Memory B cell (primary cell): ENCODE measurements at regions not wholly inside any gene's neighbourhood (a gene's known extent, or its start where the extent isn't known, plus 50 kb on each side); places are given as distances from the start of the nearest gene placed in this dataset.
"Not testable (repeated sequence)": the region's sequence is repeated elsewhere in the genome, so short reads cannot be mapped to it uniquely, and the experiment has no call there.

Experiments used
- ATAC-seq: fragments of 150-1000 bp; cut with Tn5 transposase; 2 replicates; pipeline ENCODE4 v1.10.0; 2021; ENCODE audit warnings: low read depth, mild to moderate bottlenecking, moderate library complexity
- DNase-seq, 2 donors: peaks; one replicate each; pipeline ENCODE4 v3.0.0; 2022; ENCODE audit warnings: low spot score in 2 of 2
- H3K27ac Mint-ChIP-seq: one replicate; pipeline ENCODE4 v1.8.0; 2022; ENCODE audit warnings: mild to moderate bottlenecking, moderate library complexity, mixed read lengths
- H3K27me3 Mint-ChIP-seq: one replicate; pipeline ENCODE4 v1.8.0; 2022; ENCODE audit warnings: mixed read lengths
- H3K36me3 Mint-ChIP-seq: one replicate; pipeline ENCODE4 v1.8.0; 2022; ENCODE audit warnings: mild to moderate bottlenecking, mixed read lengths
- H3K4me1 Mint-ChIP-seq: one replicate; pipeline ENCODE4 v1.8.0; 2022; ENCODE audit warnings: mixed read lengths
- H3K4me3 Mint-ChIP-seq: one replicate; pipeline ENCODE4 v1.8.0; 2022; ENCODE audit warnings: mild to moderate bottlenecking, moderate library complexity, mixed read lengths
- H3K9me3 Mint-ChIP-seq: one replicate; pipeline ENCODE4 v1.8.0; 2022; ENCODE audit warnings: mixed read lengths

GRCh38 chr5:74970891-74971290, 81.5 kb downstream of the GCNT4 start:
- not testable (repeated sequence) for H3K36me3 Mint-ChIP-seq, H3K27ac Mint-ChIP-seq, DNase-seq, H3K4me3 Mint-ChIP-seq, H3K4me1 Mint-ChIP-seq, H3K9me3 Mint-ChIP-seq, ATAC-seq
- H3K27me3 Mint-ChIP-seq: peaks cover 12% of the 10 kb centered on the region

GRCh38 chr5:74969726-74970125, 82.6 kb downstream of the GCNT4 start:
- H3K4me3 Mint-ChIP-seq: no peak overlapping the region
- no peaks in the 10 kb centered on the region for H3K4me1 Mint-ChIP-seq
- no peak for ATAC-seq

GRCh38 chr5:74966141-74967026, 86.0 kb downstream of the GCNT4 start:
- Mint-ChIP-seq H3K36me3 (no peaks in the 10 kb centered on the region), H3K27me3 (peaks cover 13% of the 10 kb centered on the region), H3K27ac (no peak overlapping the region), H3K4me1 (no peaks in the 10 kb centered on the region), H3K9me3 (no peaks in the 10 kb centered on the region), H3K4me3 (no peak overlapping the region)
- ATAC-seq (no peak), DNase-seq (no peak)

More at GRCh38 chr5:74969726-74970125, 82.6 kb downstream of the GCNT4 start:
- Mint-ChIP-seq H3K9me3 (no peaks in the 10 kb centered on the region), H3K27ac (no peak overlapping the region), H3K36me3 (no peaks in the 10 kb centered on the region), H3K27me3 (peaks cover 11% of the 10 kb centered on the region)
- DNase-seq: no peak

DNA sequence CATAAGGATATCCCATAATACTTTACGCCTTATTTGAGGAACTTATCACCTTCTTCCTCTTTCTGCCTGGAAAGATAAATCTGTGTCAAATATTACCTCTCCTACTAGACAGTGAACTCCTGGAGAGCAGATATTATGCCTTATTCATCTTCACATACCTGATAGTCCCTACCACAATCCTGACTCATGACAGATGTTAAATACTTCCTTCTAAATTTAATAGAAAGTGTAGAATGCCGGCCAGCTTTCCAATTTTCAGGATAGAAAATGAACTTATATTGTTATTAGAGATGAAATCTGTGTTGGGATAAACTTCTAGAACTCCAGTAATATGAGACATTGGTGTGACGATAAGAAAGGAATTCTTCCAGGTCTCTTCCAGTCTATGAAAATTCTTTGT, 89.0 kb downstream of the GCNT4 start:
- Mint-ChIP-seq H3K27me3 (peaks cover 12% of the 10 kb centered on the region), H3K36me3 (no peaks in the 10 kb centered on the region), H3K4me1 (no peaks in the 10 kb centered on the region), H3K9me3 (no peaks in the 10 kb centered on the region), H3K4me3 (no peak overlapping the region), H3K27ac (no peak overlapping the region)
- ATAC-seq (no peak), DNase-seq (no peak)

GRCh38 chr5:74957906-74958305, 91.7 kb upstream of the FAM169A start:
- H3K36me3 Mint-ChIP-seq: no peaks in the 10 kb centered on the region
- H3K27ac Mint-ChIP-seq: no peak overlapping the region
- peaks cover 2% of the 10 kb centered on the region for H3K9me3 Mint-ChIP-seq
- H3K4me3 Mint-ChIP-seq: no peak overlapping the region
- H3K27me3 Mint-ChIP-seq: peaks cover 10% of the 10 kb centered on the region
- DNase-seq (no peak), ATAC-seq (no peak)
- no peaks in the 10 kb centered on the region for H3K4me1 Mint-ChIP-seq

DNA sequence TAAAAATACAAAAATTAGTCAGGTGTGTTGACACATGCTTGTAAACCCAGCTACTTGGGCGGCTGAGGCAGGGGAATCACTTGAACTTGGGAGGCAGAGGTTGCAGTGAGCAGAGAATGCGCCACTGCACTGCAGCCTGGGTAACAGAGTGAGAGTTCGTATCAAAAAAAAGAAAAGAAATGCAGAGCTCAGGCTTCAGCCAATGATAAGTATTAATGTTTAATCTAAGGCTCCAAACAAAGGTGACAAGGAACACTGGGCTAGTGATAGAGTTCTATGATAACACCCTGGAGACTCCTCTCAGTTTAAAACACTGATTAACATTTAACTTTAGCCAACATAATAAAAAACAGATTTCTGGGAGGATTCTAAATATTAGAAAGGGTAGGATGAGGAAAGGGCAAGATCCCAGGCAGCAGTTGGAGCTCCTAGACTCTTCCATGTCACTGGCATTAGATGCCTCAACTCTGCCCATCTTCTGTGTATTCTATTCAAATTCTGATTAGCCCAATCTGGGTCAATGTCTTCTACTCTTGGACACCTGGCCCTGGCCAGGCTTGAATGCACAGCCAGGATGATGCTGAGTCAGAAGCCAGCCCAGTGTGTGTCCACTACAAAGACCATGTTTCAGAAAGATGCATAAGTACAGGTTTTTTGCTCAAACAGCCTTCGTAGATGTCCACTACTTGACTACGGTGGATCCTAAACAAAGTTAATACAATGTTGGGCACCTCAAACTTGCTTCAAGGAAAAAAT, 91.0 kb upstream of the FAM169A start:
- no peak for DNase-seq
- Mint-ChIP-seq H3K4me3 (no peak overlapping the region), H3K9me3 (peaks cover 2% of the 10 kb centered on the region), H3K27ac (no peak overlapping the region), H3K36me3 (no peaks in the 10 kb centered on the region), H3K27me3 (peaks cover 11% of the 10 kb centered on the region), H3K4me1 (no peaks in the 10 kb centered on the region)
- ATAC-seq: no peak

DNA sequence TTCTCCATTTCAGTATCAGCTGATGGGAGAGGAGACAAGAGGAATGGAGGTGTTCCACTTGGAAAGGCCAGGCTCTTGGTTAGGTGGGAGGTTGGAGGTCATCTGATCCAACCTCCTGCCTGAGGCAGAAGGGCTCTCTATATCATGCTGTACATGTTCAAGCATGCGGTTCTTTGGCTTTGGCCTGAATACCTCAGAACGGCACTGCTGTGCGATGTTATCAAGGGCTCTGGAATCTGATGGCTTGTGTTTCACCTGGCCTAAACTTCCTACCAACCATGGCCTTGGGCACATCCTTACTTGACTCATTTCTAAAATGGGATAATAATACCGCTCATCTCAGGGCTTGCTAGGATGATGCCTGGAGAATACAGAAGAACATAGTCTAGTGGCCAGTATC, 90.1 kb upstream of the FAM169A start:
- Mint-ChIP-seq H3K4me3 (no peak overlapping the region), H3K27me3 (peaks cover 9% of the 10 kb centered on the region), H3K36me3 (no peaks in the 10 kb centered on the region), H3K9me3 (peaks cover 2% of the 10 kb centered on the region), H3K4me1 (no peaks in the 10 kb centered on the region), H3K27ac (no peak overlapping the region)
- ATAC-seq (no peak), DNase-seq (no peak)

DNA sequence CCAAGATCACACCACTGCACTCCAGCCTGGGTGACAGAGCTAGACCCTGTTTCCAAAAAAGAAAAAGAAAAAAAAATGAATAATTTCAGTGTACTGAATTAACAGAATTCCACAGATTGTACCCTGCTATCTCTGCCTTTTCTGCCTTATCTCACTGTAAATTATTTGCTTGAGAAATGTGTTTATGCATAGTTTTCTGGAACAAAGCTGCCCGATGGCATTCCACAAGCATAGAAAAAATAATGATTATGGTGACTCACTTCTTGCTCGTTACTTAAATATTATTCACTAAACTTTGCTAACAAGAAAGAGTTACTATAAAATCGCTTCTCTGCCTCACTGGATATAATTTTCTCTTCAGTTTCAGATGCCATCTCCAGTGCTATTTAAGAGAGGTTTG, 88.7 kb upstream of the FAM169A start:
- ATAC-seq (no peak), DNase-seq (no peak)
- Mint-ChIP-seq H3K4me3 (no peak overlapping the region), H3K27me3 (peaks cover 9% of the 10 kb centered on the region), H3K9me3 (peaks cover 2% of the 10 kb centered on the region), H3K27ac (no peak overlapping the region), H3K4me1 (no peaks in the 10 kb centered on the region), H3K36me3 (no peaks in the 10 kb centered on the region)

GRCh38 chr5:74953937-74954720, 87.9 kb upstream of the FAM169A start:
- Mint-ChIP-seq H3K27me3 (peaks cover 9% of the 10 kb centered on the region), H3K9me3 (peaks cover 2% of the 10 kb centered on the region), H3K4me3 (no peak overlapping the region), H3K36me3 (no peaks in the 10 kb centered on the region), H3K27ac (no peak overlapping the region), H3K4me1 (no peaks in the 10 kb centered on the region)
- no peak for DNase-seq
- ATAC-seq: no peak

DNA sequence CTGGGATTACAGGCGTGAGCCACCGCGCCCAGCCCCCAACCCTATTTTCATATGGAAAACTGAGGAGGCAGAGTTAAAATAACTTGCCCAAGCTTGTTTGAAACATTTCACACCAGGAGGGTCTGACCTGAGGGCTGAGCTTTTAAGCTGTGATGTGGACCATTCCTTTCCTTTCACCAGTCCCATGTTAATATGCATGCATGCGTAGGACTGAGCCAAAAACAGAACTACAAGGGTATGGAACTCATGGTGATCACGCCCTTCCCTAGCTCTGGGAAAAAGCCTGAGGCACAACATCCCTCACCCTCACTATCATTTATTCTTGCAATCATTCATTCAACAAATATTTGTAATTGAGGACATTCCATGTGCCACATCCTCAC, 87.4 kb upstream of the FAM169A start:
- DNase-seq (no peak), ATAC-seq (no peak)
- H3K4me3 Mint-ChIP-seq: no peak overlapping the region
- no peak overlapping the region for H3K27ac Mint-ChIP-seq
- peaks cover 2% of the 10 kb centered on the region for H3K9me3 Mint-ChIP-seq
- no peaks in the 10 kb centered on the region for H3K4me1 Mint-ChIP-seq
- no peaks in the 10 kb centered on the region for H3K36me3 Mint-ChIP-seq
- H3K27me3 Mint-ChIP-seq: peaks cover 7% of the 10 kb centered on the region

- Mint-ChIP-seq H3K4me1 (no peaks in the 10 kb centered on the region), H3K27me3 (peaks cover 7% of the 10 kb centered on the region), H3K36me3 (no peaks in the 10 kb centered on the region), H3K4me3 (no peak overlapping the region), H3K27ac (no peak overlapping the region), H3K9me3 (peaks cover 2% of the 10 kb centered on the region)
- ATAC-seq: no peak
- no peak for DNase-seq
These were observed 86.2 kb upstream of the FAM169A start for GRCh38 chr5:74952406-74952805.

GRCh38 chr5:74951865-74952264, 85.7 kb upstream of the FAM169A start:
- DNase-seq (no peak), ATAC-seq (no peak)
- Mint-ChIP-seq H3K9me3 (peaks cover 2% of the 10 kb centered on the region), H3K4me1 (no peaks in the 10 kb centered on the region), H3K36me3 (no peaks in the 10 kb centered on the region), H3K4me3 (no peak overlapping the region), H3K27me3 (peaks cover 7% of the 10 kb centered on the region), H3K27ac (no peak overlapping the region)

- Mint-ChIP-seq H3K9me3 (peaks cover 2% of the 10 kb centered on the region), H3K27ac (no peak overlapping the region), H3K27me3 (peaks cover 7% of the 10 kb centered on the region), H3K4me1 (no peaks in the 10 kb centered on the region), H3K4me3 (no peak overlapping the region), H3K36me3 (no peaks in the 10 kb centered on the region)
- no peak for ATAC-seq
- no peak for DNase-seq
These were observed 84.8 kb upstream of the FAM169A start for GRCh38 chr5:74950836-74951515.
